ENCODE measurements at regions not wholly inside any gene's neighbourhood (a gene's known extent, or its start where the extent isn't known, plus 50 kb on each side); places are given as distances from the start of the nearest gene placed in this dataset.

DNA sequence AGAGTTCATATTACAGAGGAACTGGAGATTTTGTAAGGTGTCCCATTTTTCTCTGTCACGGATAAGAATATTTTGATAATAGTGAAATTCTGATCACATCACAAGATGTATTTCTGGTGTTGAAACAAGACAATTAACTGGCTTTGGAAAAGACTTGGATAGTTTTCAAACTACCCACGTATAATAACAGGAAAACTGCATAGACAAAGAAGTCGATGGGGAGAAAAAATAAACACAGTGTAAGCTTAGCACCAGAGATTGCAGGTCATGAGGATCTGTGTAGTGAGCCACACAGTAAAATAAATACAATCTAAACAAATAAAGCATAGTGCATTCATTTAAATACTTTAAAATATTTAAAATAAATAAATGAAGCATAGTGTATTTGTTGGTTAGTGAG lies 452.3 kb upstream of the ADAMTS5 start:
- no peak for DNase-seq
- Histone ChIP-seq H3K27ac (no peak overlapping the region), H3K4me1 (ENCODE audit: insufficient read depth) (peaks cover 9% of the 10 kb centered on the region), H3K27me3 (no peaks in the 10 kb centered on the region), H3K4me3 (no peak overlapping the region), H3K36me3 (no peaks in the 10 kb centered on the region), H3K9me3 (no peaks in the 10 kb centered on the region)
- intact Hi-C loops (cut with DNase I) = no loop called here
- 40 to 55% (median 55%) methylated on average over 3 of the region's 3 CpGs for WGBS, 3 donors
- TF ChIP-seq, protein P1, sequence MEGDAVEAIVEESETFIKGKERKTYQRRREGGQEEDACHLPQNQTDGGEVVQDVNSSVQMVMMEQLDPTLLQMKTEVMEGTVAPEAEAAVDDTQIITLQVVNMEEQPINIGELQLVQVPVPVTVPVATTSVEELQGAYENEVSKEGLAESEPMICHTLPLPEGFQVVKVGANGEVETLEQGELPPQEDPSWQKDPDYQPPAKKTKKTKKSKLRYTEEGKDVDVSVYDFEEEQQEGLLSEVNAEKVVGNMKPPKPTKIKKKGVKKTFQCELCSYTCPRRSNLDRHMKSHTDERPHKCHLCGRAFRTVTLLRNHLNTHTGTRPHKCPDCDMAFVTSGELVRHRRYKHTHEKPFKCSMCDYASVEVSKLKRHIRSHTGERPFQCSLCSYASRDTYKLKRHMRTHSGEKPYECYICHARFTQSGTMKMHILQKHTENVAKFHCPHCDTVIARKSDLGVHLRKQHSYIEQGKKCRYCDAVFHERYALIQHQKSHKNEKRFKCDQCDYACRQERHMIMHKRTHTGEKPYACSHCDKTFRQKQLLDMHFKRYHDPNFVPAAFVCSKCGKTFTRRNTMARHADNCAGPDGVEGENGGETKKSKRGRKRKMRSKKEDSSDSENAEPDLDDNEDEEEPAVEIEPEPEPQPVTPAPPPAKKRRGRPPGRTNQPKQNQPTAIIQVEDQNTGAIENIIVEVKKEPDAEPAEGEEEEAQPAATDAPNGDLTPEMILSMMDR (IDR thresholded peaks at IDR 0.05) = no peak
- TF ChIP-seq POLR2A (IDR thresholded peaks at IDR 0.05) = no peak
- no peak for TF ChIP-seq EP300 (IDR thresholded peaks at IDR 0.05)

DNA sequence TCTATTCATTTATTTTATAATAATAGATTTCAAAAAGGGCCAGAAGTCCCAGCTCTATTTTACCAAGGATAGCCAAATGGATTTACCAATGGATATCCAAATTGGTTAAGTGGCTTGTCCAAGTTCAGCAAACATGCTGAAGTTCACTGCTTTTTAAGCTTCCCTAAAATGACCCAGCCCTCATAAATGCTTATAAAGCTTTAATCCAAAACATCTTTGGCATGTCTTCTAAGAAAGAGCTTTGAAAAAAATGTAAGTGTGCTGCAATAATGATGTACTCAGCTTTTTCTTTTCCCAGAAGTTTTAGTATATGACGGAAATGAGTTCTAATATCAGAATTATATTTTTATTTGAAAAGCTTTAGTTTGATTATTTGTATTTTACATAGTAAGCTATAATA lies 451.5 kb upstream of the ADAMTS5 start:
- H3K9me3 ChIP-seq = no peaks in the 10 kb centered on the region
- no peak for DNase-seq
- H3K4me3 ChIP-seq = no peak overlapping the region
- intact Hi-C loops (cut with DNase I) = no loop called here
- TF ChIP-seq EP300 (IDR thresholded peaks at IDR 0.05) (no peak), POLR2A (IDR thresholded peaks at IDR 0.05) (no peak)
- TF ChIP-seq, protein P1 (IDR thresholded peaks at IDR 0.05) = no peak
- peaks cover 9% of the 10 kb centered on the region for H3K4me1 ChIP-seq (ENCODE audit: insufficient read depth)
- no peak overlapping the region for H3K27ac ChIP-seq
- WGBS, 3 donors = 84 to 92% (median 88%) methylated on average over 1 of the region's 1 CpG
- no peaks in the 10 kb centered on the region for H3K27me3 ChIP-seq
- H3K36me3 ChIP-seq = no peaks in the 10 kb centered on the region

DNA sequence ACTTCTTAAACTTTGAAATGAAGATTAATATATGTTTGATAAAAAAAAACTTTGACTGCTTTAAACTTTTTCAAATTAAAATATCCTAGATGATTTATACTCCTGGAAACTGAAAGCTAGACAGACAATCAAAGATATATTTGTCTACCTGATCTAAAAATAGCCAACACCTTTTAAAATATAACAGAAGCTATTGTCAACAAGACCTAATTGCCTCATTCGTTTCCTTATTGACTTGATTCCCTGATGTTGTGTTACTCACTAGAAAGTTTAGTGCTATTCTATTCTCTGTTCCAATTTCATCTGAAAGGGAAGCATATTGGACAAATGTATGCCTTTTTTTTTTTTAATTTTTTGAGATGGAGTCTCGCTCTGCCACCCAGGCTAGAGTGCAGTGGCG lies 445.6 kb upstream of the ADAMTS5 start:
- no peak overlapping the region for H3K27ac ChIP-seq
- WGBS, 3 donors = 81 to 92% (median 90%) methylated on average over 3 of the region's 3 CpGs
- H3K9me3 ChIP-seq = no peaks in the 10 kb centered on the region
- TF ChIP-seq EP300 (IDR thresholded peaks at IDR 0.05) = no peak
- TF ChIP-seq POLR2A (IDR thresholded peaks at IDR 0.05) = no peak
- TF ChIP-seq, protein P1 (IDR thresholded peaks at IDR 0.05) = no peak
- H3K4me1 ChIP-seq (ENCODE audit: insufficient read depth) = no peaks in the 10 kb centered on the region
- H3K4me3 ChIP-seq = no peak overlapping the region
- no peaks in the 10 kb centered on the region for H3K36me3 ChIP-seq
- no peak for DNase-seq
- H3K27me3 ChIP-seq = no peaks in the 10 kb centered on the region
- intact Hi-C loops (cut with DNase I) = no loop called here

DNA sequence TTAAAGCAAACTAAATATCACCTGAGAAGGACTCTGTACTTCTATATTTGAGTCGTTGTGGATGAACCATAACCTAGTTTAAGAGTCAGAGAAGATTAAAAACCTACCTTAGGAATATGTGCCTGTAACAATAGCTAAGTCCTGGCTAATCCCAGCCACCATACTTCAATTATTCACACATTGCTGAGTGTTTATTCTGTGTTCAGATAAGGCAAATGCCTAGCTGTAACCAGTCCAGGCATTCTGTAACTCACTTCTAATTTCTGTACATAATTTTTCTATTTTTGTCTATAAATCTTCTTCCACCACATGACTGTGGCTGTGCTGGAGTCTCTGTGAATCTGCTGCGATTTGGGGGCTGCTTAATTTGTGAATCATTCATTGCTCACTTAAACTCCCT lies 441.9 kb upstream of the ADAMTS5 start:
- no peak overlapping the region for H3K4me3 ChIP-seq
- no peaks in the 10 kb centered on the region for H3K27me3 ChIP-seq
- intact Hi-C loops (cut with DNase I) = no loop called here
- H3K36me3 ChIP-seq = no peaks in the 10 kb centered on the region
- WGBS, 3 donors = 23 to 51% (median 24%) methylated on average over 2 of the region's 2 CpGs
- TF ChIP-seq, protein P1 (IDR thresholded peaks at IDR 0.05) = no peak
- TF ChIP-seq POLR2A (IDR thresholded peaks at IDR 0.05) = no peak
- no peak for TF ChIP-seq EP300 (IDR thresholded peaks at IDR 0.05)
- DNase-seq = no peak
- H3K4me1 ChIP-seq (ENCODE audit: insufficient read depth) = peaks cover 2% of the 10 kb centered on the region
- H3K9me3 ChIP-seq = no peaks in the 10 kb centered on the region
- no peak overlapping the region for H3K27ac ChIP-seq

DNA sequence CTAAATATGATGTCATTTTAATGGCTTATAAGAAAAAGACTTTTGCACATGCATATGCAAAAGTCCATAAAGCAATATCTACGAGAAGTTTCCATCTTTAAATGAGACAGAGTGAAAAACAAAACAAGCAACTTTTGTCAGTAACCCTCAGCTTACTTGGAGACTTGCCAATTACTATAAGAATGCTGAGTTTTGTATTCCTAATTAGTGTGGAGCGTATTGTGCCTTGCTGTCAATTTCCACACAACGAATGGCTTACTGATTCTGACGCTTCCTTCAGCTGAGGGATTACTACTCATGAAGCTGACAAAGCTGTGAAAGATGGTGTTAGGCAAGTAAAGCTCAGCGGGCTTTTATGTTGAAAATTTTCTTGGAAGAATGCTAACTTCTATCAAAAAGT lies 440.4 kb upstream of the ADAMTS5 start:
- no peak for DNase-seq
- TF ChIP-seq POLR2A (IDR thresholded peaks at IDR 0.05) (no peak), EP300 (IDR thresholded peaks at IDR 0.05) (no peak)
- TF ChIP-seq, protein P1 (IDR thresholded peaks at IDR 0.05) = no peak
- 20 to 37% (median 27%) methylated on average over 5 of the region's 5 CpGs for WGBS, 3 donors
- intact Hi-C loops (cut with DNase I) = no loop called here
- H3K27me3 ChIP-seq = no peaks in the 10 kb centered on the region
- H3K36me3 ChIP-seq = no peaks in the 10 kb centered on the region
- peak overlapping the region in 1 of 2 donors; percentile 11 for H3K27ac ChIP-seq
- peaks cover 2% of the 10 kb centered on the region for H3K4me1 ChIP-seq (ENCODE audit: insufficient read depth)
- no peak overlapping the region for H3K4me3 ChIP-seq
- H3K9me3 ChIP-seq = no peaks in the 10 kb centered on the region
